ENCODE measurements at regions not wholly inside any gene's neighbourhood (a gene's known extent, or its start where the extent isn't known, plus 50 kb on each side); places are given as distances from the start of the nearest gene placed in this dataset.

DNA sequence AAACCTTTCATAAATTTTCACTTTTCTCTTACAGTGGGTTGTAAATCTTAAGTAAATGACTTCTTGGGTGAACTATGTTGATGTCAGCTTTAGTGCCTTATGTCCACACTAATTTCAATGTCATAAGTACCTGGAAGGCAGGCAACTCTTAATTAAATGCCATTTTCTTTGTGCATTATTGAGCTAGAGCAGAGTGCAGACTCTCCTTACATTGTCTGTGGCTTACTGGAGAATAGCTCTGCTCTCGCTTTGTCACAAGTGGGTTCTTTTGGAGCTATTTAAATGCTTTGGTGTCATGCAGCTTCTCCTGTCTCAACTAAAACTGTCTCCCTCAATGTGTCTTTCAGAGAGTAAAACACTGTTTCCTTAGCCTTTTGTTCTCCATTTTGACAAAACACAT lies 411.6 kb downstream of the STIM2 start:
- no peak for DNase-seq

DNA sequence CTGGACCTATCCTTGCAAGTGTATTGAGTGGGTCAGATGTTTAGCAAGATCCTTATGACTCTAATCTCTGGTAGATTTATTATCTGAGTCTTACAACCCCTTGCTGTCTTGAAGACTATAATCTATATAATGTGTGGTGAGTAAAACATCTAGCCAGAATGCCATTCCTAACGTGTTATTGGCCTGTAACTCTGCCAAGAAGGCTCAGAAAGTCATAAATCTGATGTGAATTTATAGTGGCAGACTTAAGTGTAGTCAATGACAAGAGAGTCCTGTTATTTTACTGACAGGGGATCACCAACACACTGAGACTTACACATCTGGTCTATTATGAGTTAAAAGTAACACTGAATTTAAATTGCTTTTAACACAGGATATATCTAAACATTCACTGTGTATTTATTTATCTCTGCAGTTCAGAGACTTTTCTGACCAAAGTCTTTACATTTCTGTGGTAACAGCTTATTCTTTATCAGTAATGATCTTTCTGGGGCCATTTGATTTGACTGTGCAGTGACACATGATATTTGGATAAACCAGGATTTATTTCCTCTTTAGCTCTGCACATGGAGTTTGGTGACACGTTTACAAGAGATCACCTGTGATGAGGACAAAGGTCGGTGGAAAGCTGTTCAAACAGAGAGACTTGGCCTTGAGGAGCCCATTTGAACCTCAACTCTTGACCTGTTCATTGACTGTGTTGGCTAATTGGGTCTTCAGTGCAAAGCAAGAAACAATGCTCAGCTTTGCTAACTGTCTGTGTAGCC lies 415.8 kb downstream of the STIM2 start:
- no peak for DNase-seq

DNA sequence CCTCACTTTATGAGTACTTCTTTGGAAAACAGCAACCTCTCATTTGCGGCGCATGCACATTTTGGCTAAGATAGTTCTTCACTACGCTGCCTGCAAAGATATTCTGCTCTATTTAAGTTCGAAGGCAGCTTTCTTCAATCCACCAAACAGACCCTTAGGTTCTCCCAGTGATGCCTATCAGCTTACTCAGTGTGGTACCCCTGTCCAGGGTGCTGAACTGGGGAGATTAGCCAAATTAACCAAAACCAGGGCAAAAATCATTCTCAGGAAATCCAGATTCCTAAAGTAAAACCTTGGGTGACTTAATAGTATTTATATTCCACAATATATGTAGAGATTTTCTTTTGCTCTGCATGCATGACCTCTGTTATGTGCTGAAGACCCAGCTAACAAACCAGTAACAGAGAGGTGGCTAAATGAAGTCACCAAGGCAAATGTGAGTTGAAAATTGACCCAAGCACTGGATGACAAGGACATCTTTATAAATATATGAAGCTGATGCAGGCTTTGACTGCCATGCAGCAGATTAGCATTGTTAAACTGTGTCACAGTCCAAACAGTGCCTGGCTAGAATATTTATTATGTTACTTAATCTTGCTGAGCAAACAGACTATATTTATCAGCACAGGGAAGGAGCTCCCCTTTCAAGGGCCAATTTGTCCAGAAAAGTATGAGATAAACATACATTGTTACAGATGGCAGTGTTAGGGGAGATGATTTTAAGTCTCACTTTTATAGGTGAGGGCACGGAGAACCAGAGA lies 418.2 kb downstream of the STIM2 start:
- DNase-seq: peak; percentile 67

DNA sequence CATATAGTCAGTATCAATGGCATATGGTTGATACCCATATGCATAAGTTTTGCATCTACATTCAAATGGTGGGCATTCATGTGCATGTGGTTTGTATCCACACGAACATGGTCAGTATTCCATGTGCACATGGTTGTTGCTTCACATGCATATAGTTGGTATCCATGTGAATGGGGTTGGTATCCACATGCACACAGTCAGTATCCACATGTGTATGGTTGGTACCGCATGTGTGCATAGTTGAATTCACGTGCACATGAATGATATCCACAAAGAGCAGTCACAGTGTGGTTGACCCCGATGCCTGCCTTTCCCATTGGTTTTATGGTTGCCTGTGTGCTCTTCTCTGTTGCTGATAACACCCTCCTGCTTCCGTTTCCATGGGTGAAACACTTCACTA lies 427.9 kb downstream of the STIM2 start:
- no peak for DNase-seq

DNA sequence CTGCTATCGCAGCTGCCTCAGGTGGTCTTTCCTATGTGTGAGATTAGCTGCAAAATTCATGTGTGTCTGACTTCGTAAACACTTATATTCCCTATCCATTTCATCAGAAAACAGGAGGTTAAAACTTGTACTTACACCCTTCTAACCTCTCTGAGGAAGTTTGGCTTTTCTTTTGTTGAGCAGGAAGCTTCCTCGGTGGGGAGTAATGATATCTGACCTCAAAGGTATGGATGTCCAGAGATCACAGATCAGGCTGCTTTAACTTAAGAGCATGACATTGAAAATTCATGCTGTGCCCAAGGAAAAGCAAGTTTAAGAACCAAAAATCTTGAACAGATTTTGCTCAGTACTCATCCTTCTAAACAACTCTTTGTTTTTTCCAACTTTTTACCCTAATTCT lies 429.1 kb downstream of the STIM2 start:
- DNase-seq: no peak

DNA sequence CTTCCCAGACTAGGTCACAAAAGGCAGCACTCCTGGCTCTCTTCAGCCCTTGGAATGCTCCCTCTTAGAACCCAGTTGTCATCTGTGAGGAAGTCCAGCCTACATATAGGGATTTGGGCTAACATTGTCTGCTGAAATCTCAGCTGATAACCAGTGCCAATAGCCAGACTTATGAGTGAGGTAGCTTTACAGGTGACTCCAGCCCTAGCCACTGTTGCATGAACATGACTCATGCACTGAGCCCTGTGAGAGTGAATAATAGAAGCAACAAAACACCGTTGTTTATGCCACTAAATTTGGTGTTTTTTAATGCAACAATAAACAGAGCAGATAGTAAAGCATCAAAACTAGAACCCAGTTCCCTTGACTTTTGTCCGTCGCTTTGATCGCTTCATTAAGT lies 433.2 kb downstream of the STIM2 start:
- no peak for DNase-seq

DNA sequence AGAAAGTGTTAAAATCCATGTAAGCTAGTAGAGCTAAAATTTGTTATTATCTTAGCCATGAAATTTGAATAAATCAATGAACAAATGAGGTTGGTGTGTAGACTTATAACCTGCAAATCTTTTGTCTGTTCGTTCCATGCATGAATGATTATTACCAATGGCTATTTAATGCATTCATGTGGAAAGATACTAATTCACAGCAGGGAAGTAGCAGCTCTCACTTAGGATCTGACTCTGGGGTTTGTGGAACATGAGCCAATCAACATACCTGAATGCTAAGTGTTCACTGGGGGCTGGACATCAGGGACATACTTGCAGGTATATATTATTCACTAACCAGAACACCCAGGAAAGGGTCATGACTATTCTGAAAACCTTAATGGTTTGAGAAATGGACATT lies 444.1 kb downstream of the STIM2 start:
- DNase-seq: no peak

DNA sequence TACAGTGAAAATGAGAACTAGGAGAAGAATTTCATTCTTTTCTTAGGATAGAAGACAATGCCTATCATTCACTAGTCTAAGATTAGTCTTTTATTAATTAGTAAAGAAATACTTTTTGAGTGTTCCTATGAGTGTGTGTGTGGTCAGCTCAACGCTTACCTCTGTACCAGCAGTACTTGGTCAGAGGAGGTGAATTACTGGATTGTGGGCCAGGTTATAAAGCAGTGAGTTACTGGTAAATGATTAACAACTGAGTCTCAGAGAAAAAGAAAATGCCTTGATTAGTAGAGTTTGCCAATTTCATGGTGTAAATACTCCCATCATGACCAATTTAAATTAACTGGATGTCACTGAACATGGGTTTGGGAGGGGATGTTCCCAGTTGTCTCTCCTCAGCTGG lies 444.6 kb downstream of the STIM2 start:
- DNase-seq: no peak

DNA sequence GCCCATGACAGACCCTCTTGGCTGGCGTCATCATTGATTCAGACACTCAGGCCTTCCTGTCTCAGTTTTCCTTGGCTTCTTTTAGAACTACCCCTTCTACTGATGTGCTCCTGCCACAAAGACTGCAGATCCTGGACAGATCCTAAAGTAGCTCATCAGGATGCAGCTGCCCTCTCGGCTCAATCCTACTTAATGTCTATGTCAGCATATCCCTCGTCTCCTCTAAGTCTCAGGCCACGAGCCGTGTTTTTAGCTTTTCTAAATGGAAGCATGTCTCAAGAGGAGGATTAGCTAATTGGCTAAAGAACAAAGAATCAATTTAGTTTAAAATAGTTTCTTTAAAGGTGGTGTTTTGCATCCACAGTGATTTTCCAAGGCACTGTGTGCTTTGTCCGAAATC lies 447.7 kb downstream of the STIM2 start:
- DNase-seq: no peak

DNA sequence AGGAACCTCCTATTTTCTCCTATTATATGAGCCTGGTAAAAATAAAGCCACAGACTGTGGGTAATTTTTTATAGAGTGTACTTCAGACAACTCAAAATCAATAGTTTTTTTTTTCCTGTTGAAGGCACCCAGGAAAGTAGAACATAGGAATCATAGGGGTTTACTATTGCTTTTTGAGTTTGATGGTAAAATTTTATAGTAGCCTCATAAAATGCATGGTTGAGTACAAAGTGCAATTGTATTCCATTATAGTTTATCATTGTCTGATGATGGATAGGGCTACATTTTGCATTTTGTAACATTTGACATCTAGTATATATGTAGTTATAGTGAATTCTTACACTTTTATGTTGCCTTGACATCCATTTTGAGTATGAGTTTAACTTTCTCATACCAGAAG lies 455.0 kb downstream of the STIM2 start:
- DNase-seq: no peak

DNA sequence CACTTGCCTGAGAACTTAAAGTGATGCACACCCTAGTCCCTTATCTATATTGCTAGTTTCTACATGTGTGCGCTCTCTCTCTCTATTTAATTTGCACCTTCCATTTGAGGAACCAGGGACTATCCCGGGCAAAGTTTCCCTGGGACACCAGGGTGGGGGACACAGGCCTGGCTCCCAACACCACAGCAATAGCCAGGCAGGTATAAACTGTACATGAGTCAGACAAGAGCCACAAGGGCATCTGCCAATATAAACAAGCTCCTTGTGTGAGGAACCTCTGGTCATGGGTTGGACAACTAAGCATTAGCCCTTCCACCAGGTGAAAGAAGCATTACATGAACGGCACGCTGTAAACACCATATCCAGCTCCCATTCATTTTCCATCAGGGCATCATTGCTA lies 455.5 kb downstream of the STIM2 start:
- DNase-seq: no peak

DNA sequence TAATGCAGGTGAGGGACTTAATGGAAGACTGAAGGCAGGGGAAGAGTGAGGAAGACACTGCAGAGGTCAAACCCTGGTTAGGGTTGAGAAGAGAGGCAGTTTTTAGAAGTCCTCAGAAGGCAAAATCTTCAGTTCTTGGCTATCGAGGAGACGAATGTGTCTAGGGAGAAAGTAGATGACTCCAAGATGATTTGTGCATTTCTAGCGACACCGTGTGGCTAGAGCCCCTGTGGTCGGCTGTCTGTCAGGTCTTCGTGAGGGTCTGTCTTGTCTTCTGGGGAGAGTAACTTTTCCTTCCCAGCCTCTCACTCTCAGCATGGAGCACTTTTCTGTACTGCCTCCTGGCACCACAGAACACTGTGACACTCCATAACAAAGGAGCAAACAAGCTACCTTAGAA lies 458.1 kb downstream of the STIM2 start:
- peak; percentile 63 for DNase-seq

DNA sequence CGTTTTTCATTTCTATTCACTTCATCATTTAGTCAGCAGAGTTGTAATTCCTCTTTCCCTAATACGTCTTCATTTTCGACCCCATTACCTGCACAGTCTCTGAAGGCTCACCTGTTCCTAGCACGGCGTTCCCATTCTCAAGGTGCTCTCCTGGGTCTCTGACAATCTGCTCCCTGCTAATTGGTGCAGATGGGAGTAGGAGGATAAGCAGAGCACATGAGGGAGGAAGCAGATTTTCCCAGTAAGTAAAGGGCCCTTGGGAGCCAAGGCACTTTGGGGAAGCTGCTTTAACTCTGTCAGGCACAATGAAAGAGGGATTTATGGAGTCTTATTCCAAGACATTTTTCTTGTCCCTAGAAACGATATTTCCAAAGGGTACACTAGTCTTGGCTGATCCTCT lies 466.4 kb downstream of the STIM2 start:
- DNase-seq: no peak

DNA sequence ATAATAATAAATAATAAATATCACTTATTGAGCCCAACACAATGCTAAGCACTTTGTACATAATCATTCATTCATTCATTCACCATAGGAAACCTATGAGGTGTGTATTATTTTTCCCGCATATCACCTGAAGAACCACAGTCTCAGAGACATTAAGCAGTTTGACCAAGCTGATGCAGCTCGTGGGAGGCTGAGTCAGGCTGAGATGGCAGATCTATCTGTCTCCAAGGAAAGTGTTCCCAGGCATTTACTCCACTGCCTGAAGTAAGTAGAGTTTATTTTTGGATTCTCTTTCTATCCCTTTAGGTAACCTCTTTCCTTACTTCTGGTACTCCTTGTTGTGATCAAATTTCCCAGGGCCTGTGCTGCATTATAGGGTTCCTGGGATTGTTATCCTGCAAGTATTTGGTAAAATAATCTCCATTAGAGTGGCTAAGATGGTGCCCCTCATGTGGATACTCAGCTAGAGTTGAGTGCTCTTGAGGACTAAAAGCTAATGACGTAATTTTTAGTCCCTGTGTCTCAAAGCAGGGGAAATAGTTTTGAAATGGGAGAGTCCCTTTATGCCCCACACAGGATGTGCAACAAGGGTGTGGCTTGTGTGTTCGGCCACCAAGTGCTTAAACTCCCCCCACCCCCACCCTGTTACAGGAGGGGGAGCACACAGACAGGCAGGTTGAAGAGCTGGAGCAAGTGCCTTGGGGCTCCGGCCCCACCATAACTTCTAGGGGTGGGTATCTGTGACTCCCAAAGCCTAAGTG lies 467.0 kb downstream of the STIM2 start:
- no peak for DNase-seq

DNA sequence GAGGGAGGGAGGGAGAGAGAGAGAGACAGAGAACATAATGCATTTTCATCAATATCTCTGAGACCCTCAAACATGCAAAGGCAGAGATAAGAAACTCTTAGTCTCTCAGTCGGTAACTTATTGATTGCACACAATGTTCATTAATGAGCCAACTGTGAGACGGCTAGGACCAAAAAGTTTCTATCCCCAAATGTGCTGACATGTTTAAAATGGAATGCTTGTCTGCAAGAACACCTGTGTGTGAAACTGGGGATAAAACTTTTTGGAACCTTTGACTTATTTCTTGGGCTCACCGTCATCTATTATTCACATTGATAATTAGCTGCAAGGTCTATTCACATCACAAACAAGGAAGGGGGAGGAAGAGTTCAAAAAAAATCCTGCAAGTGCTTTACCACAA lies 477.9 kb downstream of the STIM2 start:
- DNase-seq: no peak

DNA sequence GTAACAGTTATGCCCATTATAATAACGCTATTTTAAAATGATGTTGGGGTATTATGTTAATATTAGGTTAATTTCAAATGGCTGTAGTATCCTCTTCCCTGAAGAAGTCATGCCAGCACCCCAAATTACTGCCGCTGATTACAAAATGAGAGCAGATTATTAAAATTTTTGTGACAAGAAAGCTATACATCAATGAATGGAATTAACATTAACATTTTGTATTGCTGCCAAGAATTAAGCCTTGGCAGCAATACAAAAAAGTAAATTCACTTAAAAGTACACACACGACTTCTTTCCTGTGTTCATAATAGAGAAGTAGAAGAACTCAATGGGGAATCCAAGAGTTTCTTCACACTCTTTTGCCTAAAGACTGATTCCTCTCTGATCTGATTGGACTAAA lies 482.8 kb downstream of the STIM2 start:
- no peak for DNase-seq

DNA sequence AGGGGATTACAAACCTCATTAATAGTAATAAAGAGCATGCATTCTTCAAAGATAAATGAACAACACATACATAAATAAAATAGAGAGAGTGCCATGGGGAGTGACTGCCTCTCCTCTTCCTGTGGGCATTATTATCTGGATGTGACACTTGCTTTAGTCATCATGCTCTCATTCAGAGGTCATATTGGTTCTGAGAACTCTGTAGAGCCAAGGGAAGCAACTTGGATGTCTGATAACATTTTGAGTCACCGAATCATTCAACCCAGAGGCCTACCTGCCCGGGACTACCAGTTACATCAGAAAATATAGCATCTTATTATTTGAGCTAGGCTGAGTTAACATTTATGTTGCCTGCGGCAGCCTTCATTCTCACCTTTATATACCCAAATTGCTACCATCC lies 489.5 kb downstream of the STIM2 start:
- no peak for DNase-seq

DNA sequence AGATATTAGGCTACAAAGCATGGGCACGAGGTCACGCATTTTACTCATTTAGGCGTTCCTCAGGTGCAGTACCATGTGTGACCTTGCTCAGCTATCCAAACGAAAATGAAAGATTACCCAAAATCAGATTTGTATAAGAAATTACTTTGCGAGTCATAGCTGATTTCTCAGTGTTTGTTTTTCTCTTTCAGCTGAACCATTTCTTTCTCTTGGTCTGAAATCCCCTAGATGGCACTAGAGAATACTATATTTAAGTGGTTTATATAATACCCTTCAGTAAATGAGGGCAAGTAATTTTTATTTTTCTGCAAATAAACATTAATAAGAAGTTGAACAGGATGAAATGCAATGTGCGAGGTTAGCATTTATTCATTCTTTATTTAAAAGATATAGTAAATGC lies 496.6 kb downstream of the STIM2 start:
- DNase-seq: no peak

DNA sequence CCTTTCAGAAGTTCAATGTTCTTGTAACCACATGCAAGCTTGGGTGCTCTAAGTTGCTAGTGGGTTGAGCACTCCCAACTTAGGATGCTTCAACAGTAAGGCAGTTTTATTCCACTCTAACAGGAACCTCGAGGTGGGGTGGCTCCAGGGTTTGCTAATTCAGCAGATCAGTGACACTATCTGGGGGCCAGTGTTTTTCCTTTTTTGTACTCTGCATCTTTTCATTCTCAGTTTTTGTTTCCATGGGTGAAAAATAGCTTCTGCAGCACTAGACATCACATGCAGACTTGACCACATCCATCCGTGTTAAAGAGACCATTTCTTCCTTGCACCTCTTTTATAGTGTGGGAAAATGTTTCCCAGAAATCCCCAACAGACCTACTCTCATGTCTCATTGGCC lies 497.6 kb downstream of the STIM2 start:
- DNase-seq: no peak

DNA sequence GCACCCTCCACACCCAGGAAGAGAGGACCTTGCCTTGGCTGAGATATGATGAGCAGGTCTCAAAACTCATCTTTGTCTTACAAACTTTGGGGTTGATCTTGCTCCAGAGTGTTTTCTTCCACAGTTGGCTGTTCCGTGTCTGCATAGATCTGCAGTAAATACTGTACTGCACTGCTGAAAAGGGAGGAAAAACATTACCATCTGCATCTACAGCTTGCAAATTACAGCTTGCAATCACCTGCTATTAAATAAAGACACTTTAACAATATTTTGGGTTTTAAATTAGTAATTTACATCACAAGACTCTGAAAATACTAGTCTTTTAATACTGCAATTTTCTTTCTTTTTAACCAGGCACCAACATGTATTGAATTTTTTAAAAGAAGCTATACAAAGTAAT lies 499.5 kb downstream of the STIM2 start:
- no peak for DNase-seq

DNA sequence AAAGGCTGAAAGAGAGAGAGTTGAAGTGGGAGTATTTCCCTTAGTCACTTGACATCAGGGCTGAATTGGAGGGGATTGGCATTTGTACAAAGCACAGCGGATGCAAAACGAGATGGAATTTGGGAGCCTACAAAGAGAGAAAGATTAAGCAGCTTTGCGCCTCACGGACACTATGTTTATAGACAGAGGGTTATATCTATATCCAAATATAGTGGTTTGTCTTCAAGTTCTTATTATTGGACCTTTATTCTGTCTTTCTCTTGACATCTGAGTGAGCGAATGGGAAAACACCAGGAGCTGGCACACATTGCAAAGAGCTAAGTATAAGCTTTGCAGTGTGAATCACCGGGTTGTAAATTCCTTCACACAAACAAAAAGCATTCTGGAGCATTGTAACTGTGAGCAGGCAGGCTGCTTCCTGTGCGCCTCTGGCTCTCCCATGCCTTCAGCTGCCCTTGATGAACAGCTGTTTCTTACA lies 500.2 kb downstream of the STIM2 start:
- DNase-seq: no peak

DNA sequence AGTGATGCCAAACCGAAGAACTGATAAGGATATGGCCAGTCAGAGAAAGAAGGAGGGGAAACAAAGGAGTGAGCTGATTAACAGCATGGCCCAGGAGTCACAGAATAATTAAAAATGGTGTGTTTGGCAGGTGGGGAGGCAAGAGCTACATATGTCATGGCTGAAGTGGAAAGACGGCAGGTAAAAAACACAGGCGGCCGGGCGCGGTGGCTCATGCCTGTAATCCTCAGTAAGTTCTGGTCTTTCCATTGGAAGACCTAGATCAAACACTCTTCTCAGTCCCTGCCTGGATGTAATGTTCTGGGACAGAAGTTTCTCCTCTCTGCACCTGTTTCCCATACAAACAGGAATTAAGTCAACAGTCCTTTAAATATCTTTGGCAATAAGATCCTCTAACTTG lies 503.9 kb downstream of the STIM2 start:
- no peak for DNase-seq

DNA sequence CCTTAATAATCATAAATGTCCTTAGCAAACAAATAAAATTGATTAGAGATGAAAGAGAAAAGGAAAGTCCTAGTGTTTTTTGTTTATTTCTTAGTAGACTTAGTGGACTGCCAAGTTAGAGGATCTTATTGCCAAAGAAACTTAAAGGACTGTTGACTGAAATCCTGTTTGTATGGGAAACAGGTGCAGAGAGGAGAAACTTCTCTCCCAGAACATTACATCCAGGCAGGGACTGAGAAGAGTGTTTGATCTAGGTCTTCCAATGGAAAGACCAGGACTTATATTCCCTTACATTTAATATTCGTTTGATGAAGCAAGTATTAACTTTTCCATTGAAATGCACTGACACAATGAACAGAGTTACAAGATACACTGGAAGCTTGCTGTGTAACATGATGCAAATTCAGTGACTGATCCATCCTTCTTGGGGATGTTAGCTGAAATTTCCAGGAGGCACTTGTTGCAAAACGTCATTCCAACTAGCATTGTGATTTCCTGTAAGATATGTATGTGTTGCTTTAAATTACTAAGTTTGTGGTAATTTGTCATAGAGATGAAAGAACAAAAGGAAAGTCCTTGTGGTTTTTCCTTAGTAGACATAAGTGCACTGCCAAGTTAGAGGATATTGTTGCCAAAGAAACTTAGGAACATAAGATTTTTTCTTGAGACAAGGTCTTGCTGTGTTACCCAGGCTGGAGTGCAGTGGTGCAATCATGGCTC lies 505.6 kb downstream of the STIM2 start:
- no peak for DNase-seq

Measured in right forelimb (tissue), 1 donor.